Natural killer cell treated with Interleukin-12 subunit alpha and Interleukin-12 subunit beta and Interleukin-15 and Interleukin-18, amount 100 ng/mL, for 72 hours (primary cell): ENCODE measurements at regions not wholly inside any gene's neighbourhood (a gene's known extent, or its start where the extent isn't known, plus 50 kb on each side); places are given as distances from the start of the nearest gene placed in this dataset.
"Not testable (repeated sequence)": the region's sequence is repeated elsewhere in the genome, so short reads cannot be mapped to it uniquely, and the experiment has no call there.

Experiments used
- ATAC-seq, 2 donors: fragments of 150-1000 bp; cut with Tn5 transposase in 1 of 2; sonication (Bioruptor Pico), chemical (Tn5 transposase) in 1 of 2; 2 replicates each; pipeline ENCODE4 v1.10.0; 2021
- DNase-seq: peaks from one replicate; pipeline ENCODE4 v3.0.0; 2022; ENCODE audit warnings: low spot score
- H3K27ac Mint-ChIP-seq, 2 donors: 1 replicate in 1 of 2; 2 replicates in 1 of 2; pipeline ENCODE4 v1.8.0; 2022; ENCODE audit warnings: mixed read lengths in 2 of 2, mild to moderate bottlenecking in 1 of 2, moderate library complexity in 1 of 2
- H3K27me3 Mint-ChIP-seq, 2 donors: 1 replicate in 1 of 2; 2 replicates in 1 of 2; pipeline ENCODE4 v1.8.0; 2022; ENCODE audit warnings: mixed read lengths in 2 of 2
- H3K36me3 Mint-ChIP-seq: one replicate; pipeline ENCODE4 v1.8.0; 2022; ENCODE audit warnings: mixed read lengths
- H3K4me1 Mint-ChIP-seq, 2 donors: 1 replicate in 1 of 2; 2 replicates in 1 of 2; pipeline ENCODE4 v1.8.0; 2022; ENCODE audit warnings: low read depth in 2 of 2, mixed read lengths in 2 of 2, mild to moderate bottlenecking in 1 of 2
- H3K4me3 Mint-ChIP-seq: one replicate; pipeline ENCODE4 v1.8.0; 2022; ENCODE audit warnings: mixed read lengths
- H3K9me3 Mint-ChIP-seq: 2 replicates; pipeline ENCODE4 v1.8.0; 2022; ENCODE audit warnings: mixed read lengths

GRCh38 chr12:131274061-131274460, 320.4 kb downstream of the ADGRD1 start:
- no peaks in the 10 kb centered on the region for H3K27me3 Mint-ChIP-seq
- no peak overlapping the region for H3K4me3 Mint-ChIP-seq
- no peaks in the 10 kb centered on the region for H3K9me3 Mint-ChIP-seq
- no peak for DNase-seq
- no peaks in the 10 kb centered on the region for H3K36me3 Mint-ChIP-seq
- no peak overlapping the region for H3K27ac Mint-ChIP-seq
- no peak for ATAC-seq
- no peaks in the 10 kb centered on the region for H3K4me1 Mint-ChIP-seq

- H3K4me1 Mint-ChIP-seq, result no peaks in the 10 kb centered on the region
- no peak for ATAC-seq
- no peak overlapping the region for H3K27ac Mint-ChIP-seq
- no peak for DNase-seq
- no peak overlapping the region for H3K4me3 Mint-ChIP-seq
- H3K9me3 Mint-ChIP-seq, result no peaks in the 10 kb centered on the region
- no peaks in the 10 kb centered on the region for H3K27me3 Mint-ChIP-seq
- H3K36me3 Mint-ChIP-seq, result no peaks in the 10 kb centered on the region
Measured at GRCh38 chr12:131274906-131275305, 321.2 kb downstream of the ADGRD1 start.

- Mint-ChIP-seq H3K9me3 (no peaks in the 10 kb centered on the region), H3K4me1 (no peaks in the 10 kb centered on the region), H3K4me3 (no peak overlapping the region), H3K27ac (no peak overlapping the region), H3K27me3 (no peaks in the 10 kb centered on the region), H3K36me3 (no peaks in the 10 kb centered on the region)
- ATAC-seq (no peak), DNase-seq (no peak)
Measured at GRCh38 chr12:131275824-131276223, 322.1 kb downstream of the ADGRD1 start.

GRCh38 chr12:131276501-131277185, 322.9 kb downstream of the ADGRD1 start:
- Mint-ChIP-seq H3K9me3 (no peaks in the 10 kb centered on the region), H3K4me1 (no peaks in the 10 kb centered on the region), H3K27me3 (no peaks in the 10 kb centered on the region), H3K4me3 (no peak overlapping the region), H3K36me3 (no peaks in the 10 kb centered on the region), H3K27ac (no peak overlapping the region)
- DNase-seq (no peak), ATAC-seq (peak in 1 of 2 donors; percentile 31)

GRCh38 chr12:131277186-131278091, 323.7 kb downstream of the ADGRD1 start:
- not testable (repeated sequence) for H3K27me3 Mint-ChIP-seq, ATAC-seq, H3K4me3 Mint-ChIP-seq, H3K4me1 Mint-ChIP-seq, H3K9me3 Mint-ChIP-seq, H3K36me3 Mint-ChIP-seq, DNase-seq, H3K27ac Mint-ChIP-seq

- not testable (repeated sequence) for H3K27me3 Mint-ChIP-seq, H3K36me3 Mint-ChIP-seq, H3K9me3 Mint-ChIP-seq, H3K4me3 Mint-ChIP-seq, ATAC-seq, DNase-seq, H3K27ac Mint-ChIP-seq, H3K4me1 Mint-ChIP-seq
Measured at GRCh38 chr12:131278451-131279115, 324.9 kb downstream of the ADGRD1 start.

DNA sequence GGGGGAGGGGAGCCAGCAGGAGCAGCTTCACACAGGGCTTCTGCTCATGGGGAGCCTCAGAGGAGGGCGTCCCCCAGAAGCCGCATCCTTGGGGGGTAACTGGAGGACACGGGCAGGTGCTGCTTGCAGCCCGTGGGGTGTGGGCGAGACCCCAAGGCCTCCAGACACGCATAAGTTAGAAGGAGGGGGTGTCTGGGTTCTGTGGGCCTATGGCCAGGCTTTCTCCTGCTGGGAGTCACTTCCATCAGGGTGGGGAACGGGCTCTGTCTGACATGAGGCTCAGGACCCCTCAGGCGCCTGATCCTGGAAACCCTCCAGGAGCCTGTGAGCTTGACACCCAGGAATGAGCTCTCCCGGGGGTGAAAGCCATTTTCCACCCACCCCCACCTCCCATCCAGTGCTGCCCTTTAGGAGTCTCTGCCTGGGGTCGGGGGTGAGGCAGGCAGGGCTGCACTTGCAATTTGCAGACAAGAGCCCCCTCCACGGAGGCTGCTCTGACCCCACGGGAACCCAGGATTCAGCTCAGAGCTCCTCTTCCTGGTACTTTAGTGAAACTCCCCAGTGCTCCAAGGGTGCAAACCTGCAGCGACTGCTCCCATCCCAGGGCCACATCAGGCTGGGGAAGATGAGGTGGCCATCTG, 325.7 kb downstream of the ADGRD1 start:
- Mint-ChIP-seq H3K4me3 (no peak overlapping the region), H3K27ac (no peak overlapping the region), H3K9me3 (no peaks in the 10 kb centered on the region), H3K27me3 (no peaks in the 10 kb centered on the region), H3K4me1 (no peaks in the 10 kb centered on the region), H3K36me3 (no peaks in the 10 kb centered on the region)
- ATAC-seq (no peak), DNase-seq (no peak)

DNA sequence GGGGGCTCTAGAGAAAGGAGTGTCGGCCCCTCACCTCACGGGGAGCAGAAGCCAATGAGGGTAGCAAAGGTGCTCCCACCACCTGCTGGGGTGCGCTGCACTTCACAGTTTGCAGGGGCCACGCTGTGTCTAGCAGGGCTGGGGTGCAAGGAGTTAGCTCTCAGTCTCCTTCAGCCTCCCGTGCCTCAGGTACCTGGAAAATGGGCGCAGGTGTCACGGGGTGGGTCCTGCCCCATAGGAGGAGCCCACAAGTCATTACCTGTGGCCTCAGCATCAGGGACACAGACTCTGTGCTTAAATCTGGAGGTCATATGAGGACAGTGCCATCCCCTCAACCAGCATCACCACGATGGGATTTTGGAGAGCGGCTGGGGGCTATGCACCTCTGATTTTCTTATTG, 326.7 kb downstream of the ADGRD1 start:
- Mint-ChIP-seq H3K9me3 (no peaks in the 10 kb centered on the region), H3K27me3 (no peaks in the 10 kb centered on the region), H3K27ac (no peak overlapping the region), H3K4me3 (no peak overlapping the region), H3K36me3 (no peaks in the 10 kb centered on the region), H3K4me1 (no peaks in the 10 kb centered on the region)
- ATAC-seq (no peak), DNase-seq (no peak)

DNA sequence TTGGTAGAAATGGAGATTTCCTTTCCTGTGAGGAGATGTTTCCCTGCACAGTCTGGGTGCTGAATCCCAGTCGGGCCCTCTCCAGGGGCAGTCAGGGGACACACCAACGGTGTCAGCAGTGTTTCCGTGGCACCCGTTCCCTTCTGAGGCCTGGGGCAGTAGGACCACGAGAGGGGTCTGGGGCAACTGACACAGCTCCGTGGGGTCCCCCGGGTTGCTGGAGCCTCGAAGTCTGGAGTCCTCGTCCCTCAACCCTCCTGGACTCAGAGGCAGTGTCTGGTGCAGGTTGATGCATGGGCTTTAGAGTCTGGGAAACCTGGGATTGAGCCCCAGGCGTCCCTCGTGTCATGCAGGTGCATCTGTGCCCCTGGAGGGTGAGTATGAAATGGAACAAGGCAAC, 327.3 kb downstream of the ADGRD1 start:
- no peak overlapping the region for H3K4me3 Mint-ChIP-seq
- no peaks in the 10 kb centered on the region for H3K27me3 Mint-ChIP-seq
- no peaks in the 10 kb centered on the region for H3K9me3 Mint-ChIP-seq
- no peak overlapping the region for H3K27ac Mint-ChIP-seq
- no peaks in the 10 kb centered on the region for H3K36me3 Mint-ChIP-seq
- no peak for ATAC-seq
- H3K4me1 Mint-ChIP-seq, result no peaks in the 10 kb centered on the region
- no peak for DNase-seq

DNA sequence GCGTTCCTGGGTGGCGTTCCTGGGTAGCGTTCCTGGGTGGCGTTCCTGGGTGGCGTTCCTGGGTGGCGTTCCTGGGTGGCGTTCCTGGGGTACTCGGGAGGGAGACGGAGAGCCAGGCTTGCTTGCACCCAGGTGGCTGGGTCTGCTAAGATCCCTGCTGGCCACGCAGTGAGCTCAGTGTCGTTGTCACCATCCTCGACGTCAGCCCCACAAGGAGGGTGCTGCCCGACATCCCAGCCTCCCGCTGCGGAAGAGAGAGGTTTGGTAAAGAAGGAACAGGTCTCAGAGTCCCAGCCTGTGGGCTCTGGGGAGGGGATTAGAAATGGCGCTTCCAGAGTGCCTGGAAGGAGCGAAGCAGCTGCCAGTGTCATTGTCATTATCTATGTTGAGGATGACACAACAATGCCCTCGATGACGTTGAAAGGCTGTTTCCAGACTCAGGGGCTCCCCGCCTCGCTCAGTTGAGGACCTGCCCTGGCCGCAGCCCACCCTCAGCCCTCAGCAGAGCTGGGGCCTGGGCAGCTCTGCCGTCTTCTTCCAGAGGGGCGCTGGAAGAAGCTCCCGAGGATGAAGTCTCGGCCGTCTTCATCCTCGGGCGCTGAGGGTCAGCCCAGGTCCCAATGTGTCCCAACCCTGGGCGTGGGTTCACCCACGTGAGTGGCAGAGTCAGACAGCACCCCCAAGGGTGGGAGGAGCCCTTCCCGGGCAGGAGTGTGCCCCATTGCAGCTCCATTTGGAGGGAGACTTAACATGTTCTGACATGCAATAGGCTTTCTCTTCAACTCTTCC, 328.8 kb downstream of the ADGRD1 start:
- no peak overlapping the region for H3K4me3 Mint-ChIP-seq
- H3K9me3 Mint-ChIP-seq, result no peaks in the 10 kb centered on the region
- H3K36me3 Mint-ChIP-seq, result no peaks in the 10 kb centered on the region
- ATAC-seq, result no peak
- no peaks in the 10 kb centered on the region for H3K27me3 Mint-ChIP-seq
- no peak overlapping the region for H3K27ac Mint-ChIP-seq
- H3K4me1 Mint-ChIP-seq, result no peaks in the 10 kb centered on the region
- DNase-seq, result no peak

DNA sequence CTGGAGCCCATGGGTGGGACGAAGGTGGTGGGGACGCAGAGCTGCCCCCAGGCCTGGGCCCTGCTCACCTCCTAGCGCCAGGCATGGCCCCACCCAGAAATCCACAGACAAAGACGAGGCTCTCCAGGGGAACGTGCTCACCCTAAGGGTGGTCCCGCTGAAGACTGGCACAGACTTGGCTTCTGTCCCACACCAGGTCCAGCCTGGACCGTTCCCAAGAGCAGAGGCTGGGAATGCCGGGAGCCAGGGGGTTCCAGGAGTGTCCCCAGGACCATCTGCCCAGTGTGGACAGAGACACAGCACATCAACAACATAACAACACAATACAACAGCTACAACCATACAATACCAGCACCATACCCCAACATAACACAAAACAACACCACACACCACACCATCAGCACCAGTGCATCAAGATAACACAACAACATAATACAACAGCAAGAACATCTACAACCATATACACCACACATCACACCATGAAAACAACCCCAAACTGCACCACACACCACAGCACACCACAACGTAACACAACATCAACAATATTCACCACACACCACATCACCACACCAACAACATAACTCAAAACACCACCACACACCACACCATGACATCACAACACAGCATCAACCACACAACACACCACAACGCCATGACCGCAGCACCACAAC, 329.6 kb downstream of the ADGRD1 start:
- Mint-ChIP-seq H3K9me3 (no peaks in the 10 kb centered on the region), H3K27ac (no peak overlapping the region), H3K4me1 (no peaks in the 10 kb centered on the region), H3K36me3 (no peaks in the 10 kb centered on the region), H3K27me3 (no peaks in the 10 kb centered on the region), H3K4me3 (no peak overlapping the region)
- DNase-seq (no peak), ATAC-seq (peak; percentile 10 to 20)

- H3K27me3 Mint-ChIP-seq, H3K4me1 Mint-ChIP-seq, H3K9me3 Mint-ChIP-seq, H3K4me3 Mint-ChIP-seq, DNase-seq, H3K36me3 Mint-ChIP-seq, H3K27ac Mint-ChIP-seq, ATAC-seq: not testable (repeated sequence)
Measured at GRCh38 chr12:131283862-131284825, 330.4 kb downstream of the ADGRD1 start.
